Cerebellar cortex (tissue), 1 donor: ENCODE measurements at regions not wholly inside any gene's neighbourhood (a gene's known extent, or its start where the extent isn't known, plus 50 kb on each side); places are given as distances from the start of the nearest gene placed in this dataset.
A peak's percentile ranks its signal among the peaks of the same experiment; 100 is the strongest.

Experiments used
- DNase-seq: peaks from one replicate; pipeline ENCODE4 v3.0.0-alpha.2; 2015; ENCODE audit warnings: low spot score

GRCh38 chr21:35849144-35849543 lies 211.2 kb downstream of the SETD4 start:
- no peak for DNase-seq

- no peak for DNase-seq
These were observed 216.2 kb downstream of the SETD4 start for GRCh38 chr21:35843911-35844667.

- no peak for DNase-seq
These were observed 219.4 kb downstream of the SETD4 start for GRCh38 chr21:35840949-35841348.

GRCh38 chr21:35840197-35840799 lies 220.0 kb downstream of the SETD4 start:
- DNase-seq = peak; percentile 66

GRCh38 chr21:35838987-35839763 lies 221.2 kb downstream of the SETD4 start:
- no peak for DNase-seq

- DNase-seq = no peak
These were observed 222.0 kb downstream of the SETD4 start for GRCh38 chr21:35838350-35838749.

GRCh38 chr21:35833991-35834390 lies 226.3 kb downstream of the SETD4 start:
- no peak for DNase-seq

- no peak for DNase-seq
These were observed 226.9 kb downstream of the SETD4 start for GRCh38 chr21:35833388-35833787.

GRCh38 chr21:35831230-35831629 lies 229.1 kb downstream of the SETD4 start:
- no peak for DNase-seq

GRCh38 chr21:35829067-35829466 lies 231.3 kb downstream of the SETD4 start:
- no peak for DNase-seq

GRCh38 chr21:35828161-35828560 lies 232.2 kb downstream of the SETD4 start:
- DNase-seq = no peak

GRCh38 chr21:35827004-35827403 lies 233.3 kb downstream of the SETD4 start:
- no peak for DNase-seq

GRCh38 chr21:35825370-35826353 lies 234.7 kb downstream of the SETD4 start:
- DNase-seq = no peak

GRCh38 chr21:35824136-35824535 lies 236.2 kb downstream of the SETD4 start:
- no peak for DNase-seq

- DNase-seq = no peak
These were observed 241.2 kb downstream of the SETD4 start for GRCh38 chr21:35819134-35819533.

- DNase-seq = no peak
These were observed 241.7 kb downstream of the SETD4 start for GRCh38 chr21:35818597-35818996.

- no peak for DNase-seq
These were observed 245.3 kb downstream of the SETD4 start for GRCh38 chr21:35814858-35815619.

- no peak for DNase-seq
These were observed 247.6 kb downstream of the SETD4 start for GRCh38 chr21:35812679-35813078.

- no peak for DNase-seq
These were observed 249.0 kb downstream of the SETD4 start for GRCh38 chr21:35811191-35811806.

- DNase-seq = no peak
These were observed 249.8 kb downstream of the SETD4 start for GRCh38 chr21:35810431-35810970.
